NCI-H510A treated with DMSO at 0.1 percent for 48 hours (cell line): ENCODE measurements at regions not wholly inside any gene's neighbourhood (a gene's known extent, or its start where the extent isn't known, plus 50 kb on each side); places are given as distances from the start of the nearest gene placed in this dataset.

Source experiments
- DNase-seq: peaks from one replicate; lab custom pipeline; 2025; lab: John Stamatoyannopoulos, UW

DNA sequence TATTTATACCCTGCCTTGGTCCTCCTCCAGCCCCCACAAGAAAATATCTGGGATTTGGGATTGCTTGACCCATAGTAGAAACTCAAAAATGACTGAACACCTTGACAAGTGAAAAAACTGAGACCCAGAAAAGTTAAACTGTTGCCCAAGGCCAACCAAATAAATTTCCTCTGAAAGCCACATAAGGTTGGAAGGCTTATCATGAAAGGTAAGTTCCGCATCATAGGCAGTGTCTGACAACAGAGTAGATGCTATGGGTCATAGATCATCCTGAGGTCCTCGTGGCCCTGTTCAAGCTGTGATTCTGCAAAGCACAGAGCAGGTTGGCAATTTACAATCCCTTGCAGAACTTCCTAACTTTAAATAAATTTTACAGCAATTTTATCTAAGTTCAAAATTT lies 140.8 kb upstream of the TSC22D2 start:
- DNase-seq, result no peak

DNA sequence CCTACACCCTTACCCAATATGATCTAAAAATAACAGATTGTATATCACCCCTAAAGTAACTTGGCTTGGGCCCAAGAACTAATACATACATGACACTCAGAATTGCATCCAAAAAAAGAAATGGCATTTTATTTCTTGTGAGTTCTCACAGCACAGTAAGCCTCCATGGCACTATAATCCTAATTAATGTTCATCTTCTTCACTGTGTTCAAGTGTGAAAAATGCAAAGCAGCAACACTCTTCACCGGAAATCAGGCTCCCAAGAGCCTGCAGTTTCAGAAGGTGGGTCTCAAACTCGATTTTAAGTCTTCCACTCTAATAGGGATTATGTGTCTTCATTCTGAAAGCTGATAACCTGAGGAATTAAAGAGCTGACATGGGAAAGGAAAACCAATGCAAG lies 142.8 kb upstream of the TSC22D2 start:
- no peak for DNase-seq

GRCh38 chr3:150264561-150265279 lies 143.4 kb upstream of the TSC22D2 start:
- DNase-seq, result no peak

- DNase-seq, result no peak
Observed at GRCh38 chr3:150261958-150262357, 146.1 kb upstream of the TSC22D2 start.

DNA sequence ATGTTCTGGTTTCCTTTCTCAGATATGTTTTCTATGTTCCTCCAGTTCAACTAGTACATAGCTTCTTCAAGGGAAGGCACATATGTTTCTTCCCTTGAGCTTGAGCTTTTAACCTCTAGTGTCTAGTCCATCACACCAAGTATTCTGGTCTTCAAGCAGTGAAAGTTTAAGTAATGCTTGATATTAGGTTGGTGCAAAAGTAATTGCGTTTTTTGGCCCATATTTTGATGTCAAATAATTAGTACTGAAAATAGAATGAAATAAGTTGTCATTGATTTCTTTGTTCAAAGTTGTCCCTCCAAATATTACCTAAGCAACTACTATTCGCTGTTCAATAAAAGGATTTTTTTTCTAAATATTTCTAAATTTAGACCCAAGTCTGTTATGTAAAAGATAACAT lies 146.7 kb upstream of the TSC22D2 start:
- no peak for DNase-seq

GRCh38 chr3:150260398-150260710 lies 147.7 kb upstream of the TSC22D2 start:
- DNase-seq, result no peak

- no peak for DNase-seq
Observed at GRCh38 chr3:150259526-150260397, 148.3 kb upstream of the TSC22D2 start.

GRCh38 chr3:150256782-150257181 lies 151.3 kb upstream of the TSC22D2 start:
- no peak for DNase-seq

DNA sequence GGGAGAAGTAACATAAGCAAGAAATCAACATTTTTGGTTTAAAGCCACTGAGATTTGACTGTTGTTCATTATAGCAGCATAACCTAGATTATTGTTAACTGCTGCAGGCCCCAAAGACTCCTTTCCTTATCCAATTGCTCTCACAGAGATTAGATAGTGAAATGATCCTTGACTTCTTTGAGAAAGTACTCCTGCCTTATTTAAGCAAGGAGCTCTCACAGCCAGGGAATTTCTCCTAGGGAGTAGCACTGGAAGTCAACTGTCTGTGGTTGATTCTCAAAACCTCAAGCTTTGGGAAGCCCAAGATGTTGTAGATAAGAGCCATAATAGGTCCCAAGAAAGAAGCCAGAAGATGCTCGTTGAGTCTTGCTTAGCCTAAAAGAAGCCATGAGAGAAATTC lies 151.8 kb upstream of the TSC22D2 start:
- DNase-seq, result no peak

GRCh38 chr3:150255826-150256225 lies 152.3 kb upstream of the TSC22D2 start:
- DNase-seq, result no peak

DNA sequence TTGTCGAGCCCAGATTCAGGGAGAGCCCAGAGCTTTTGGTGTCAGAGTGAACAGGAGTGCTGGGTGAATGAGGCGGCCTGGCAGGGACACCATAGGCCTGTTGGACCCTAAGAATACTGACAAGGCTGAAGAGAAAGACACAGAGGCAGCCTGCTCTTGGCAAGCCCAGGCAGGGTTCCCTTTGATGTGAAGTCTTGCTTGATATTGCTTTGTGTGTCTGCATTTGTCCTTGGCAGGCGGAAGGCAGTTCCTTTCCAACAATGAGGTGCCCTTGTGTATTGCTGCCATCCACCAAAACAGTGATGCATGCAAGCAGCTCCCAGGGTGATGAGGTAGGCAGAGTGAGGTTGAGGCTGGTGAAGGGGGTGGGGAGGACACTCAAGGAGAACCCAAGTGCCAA lies 152.7 kb upstream of the TSC22D2 start:
- DNase-seq, result no peak

GRCh38 chr3:150254309-150254708 lies 153.8 kb upstream of the TSC22D2 start:
- no peak for DNase-seq

- peak; percentile 41 for DNase-seq
Observed at GRCh38 chr3:150253622-150254021, 154.5 kb upstream of the TSC22D2 start.

DNA sequence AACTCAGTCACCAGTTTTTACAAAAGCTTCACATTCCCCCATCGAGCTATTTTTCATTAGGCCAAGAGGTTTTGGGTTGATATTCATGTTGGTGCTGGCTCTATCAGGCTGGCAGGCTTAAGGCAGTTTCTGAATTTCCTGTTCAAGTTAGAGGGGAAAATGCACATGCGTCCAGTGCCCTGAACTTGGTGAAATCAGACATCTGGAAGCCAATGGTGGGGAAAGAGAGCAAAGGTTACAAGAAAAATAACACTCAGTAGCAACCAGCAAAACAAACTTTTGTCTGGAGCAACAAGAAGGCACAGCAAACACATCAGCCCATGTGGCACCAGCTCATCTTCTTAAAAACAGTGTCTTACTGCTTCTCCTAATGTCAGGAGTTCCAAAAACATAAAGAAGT lies 155.6 kb upstream of the TSC22D2 start:
- no peak for DNase-seq

DNA sequence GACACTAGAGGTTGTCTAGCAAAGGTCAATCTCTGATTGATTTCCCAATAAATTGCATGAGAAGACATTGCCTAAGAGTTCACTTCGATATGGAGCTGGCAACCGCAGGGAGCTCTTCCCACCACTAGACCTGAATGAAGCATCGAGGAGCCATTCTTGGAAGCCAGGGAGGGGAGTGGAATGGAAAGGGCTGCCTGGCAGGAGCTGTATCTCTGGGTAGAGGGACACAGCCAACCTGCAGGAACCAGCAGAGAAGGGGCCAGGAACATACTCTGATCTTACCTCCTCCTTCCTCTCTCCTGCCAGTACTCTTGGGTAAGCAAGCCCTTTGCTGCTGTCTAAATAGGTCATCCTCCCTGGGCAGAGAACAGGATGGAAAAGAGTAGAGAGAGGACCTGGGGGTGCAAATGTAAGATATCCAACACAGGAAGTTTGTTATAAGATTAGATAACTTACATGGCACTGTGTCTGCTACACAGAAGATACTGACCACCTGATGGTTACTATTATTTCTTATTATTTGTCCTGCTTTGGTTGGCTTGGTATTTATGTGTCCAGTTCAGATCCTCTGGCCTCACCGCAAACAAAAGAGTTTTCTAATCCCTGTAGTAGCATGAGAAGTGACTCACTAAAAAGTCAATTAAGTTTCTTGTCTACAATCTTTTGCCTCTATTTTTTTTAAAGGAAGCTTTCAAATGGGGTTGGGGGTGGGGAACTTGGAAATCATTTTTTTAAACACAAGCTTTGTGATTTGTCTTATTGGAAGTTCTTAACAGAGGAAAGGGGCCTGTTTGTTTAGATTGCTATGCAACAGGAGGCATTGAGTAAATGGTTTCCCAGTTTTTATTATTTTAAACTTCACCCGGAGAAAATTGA lies 156.7 kb upstream of the TSC22D2 start:
- DNase-seq, result peak; percentile 32

GRCh38 chr3:150249779-150250470 lies 158.2 kb upstream of the TSC22D2 start:
- no peak for DNase-seq

- no peak for DNase-seq
Observed at GRCh38 chr3:150248888-150249681, 159.0 kb upstream of the TSC22D2 start.

GRCh38 chr3:150248116-150248887 lies 159.8 kb upstream of the TSC22D2 start:
- DNase-seq, result no peak

DNA sequence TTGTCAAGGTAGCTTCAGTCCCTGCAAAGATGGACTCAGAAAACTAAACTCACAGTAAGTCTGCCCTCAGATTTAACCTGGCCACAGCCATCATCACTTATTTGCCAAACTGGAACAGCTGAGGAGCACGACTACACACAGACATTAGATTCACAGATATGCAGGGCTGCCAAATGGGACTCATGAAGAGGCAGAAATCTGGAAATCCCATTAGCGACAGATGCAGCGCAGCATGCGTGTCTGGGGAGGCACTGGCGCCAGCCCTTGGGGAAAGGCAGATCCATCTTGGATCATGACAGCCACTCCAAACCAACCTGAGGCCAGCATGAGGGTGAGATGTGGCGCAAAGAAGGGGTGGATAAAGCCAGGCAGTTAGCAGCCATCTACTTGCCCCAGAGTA lies 160.7 kb upstream of the TSC22D2 start:
- no peak for DNase-seq

DNA sequence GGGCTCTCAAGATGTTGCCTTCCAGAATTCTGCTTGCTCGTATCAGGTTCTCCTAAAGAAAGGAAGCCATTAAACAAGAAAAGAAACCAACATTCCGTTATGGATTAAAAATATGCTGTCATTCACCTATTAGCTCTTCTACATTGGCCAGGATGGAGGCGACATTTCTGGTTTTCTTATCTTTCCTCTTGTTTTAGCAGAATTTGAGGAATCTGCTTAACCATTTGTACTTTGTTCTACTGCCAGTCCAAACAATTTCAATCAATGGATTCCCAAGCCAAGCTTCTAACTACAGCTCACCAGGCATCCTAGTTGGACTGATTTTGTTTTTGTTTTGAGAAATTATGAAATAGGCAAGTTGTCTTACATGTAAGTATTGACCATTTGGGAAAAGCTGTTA lies 164.6 kb upstream of the TSC22D2 start:
- no peak for DNase-seq
